ENCODE measurements at regions not wholly inside any gene's neighbourhood (a gene's known extent, or its start where the extent isn't known, plus 50 kb on each side); places are given as distances from the start of the nearest gene placed in this dataset.

- H3K27me3 ChIP-seq (ENCODE audit: control insufficient read depth, insufficient read depth, low read length) = no peaks in the 10 kb centered on the region
- no peak overlapping the region for H3K4me3 ChIP-seq (ENCODE audit: low read depth, low read length)
- no peaks in the 10 kb centered on the region for H3K9me3 ChIP-seq (ENCODE audit: control insufficient read depth, insufficient read depth, low read length)
- no peak overlapping the region for H3K27ac ChIP-seq (ENCODE audit: low read depth, low read length)
- H3K9ac ChIP-seq (ENCODE audit: low read depth, low read length) = no peak overlapping the region
- H3K36me3 ChIP-seq (ENCODE audit: control insufficient read depth, insufficient read depth, low read length) = no peaks in the 10 kb centered on the region
- no peaks in the 10 kb centered on the region for H3K4me1 ChIP-seq (ENCODE audit: control insufficient read depth, insufficient read depth, low read length)
Observed at GRCh38 chr9:23447944-23448343, 378.1 kb downstream of the ELAVL2 start.

- Histone ChIP-seq H3K36me3 (ENCODE audit: control insufficient read depth, insufficient read depth, low read length) (no peaks in the 10 kb centered on the region), H3K9ac (ENCODE audit: low read depth, low read length) (no peak overlapping the region), H3K4me3 (ENCODE audit: low read depth, low read length) (no peak overlapping the region), H3K9me3 (ENCODE audit: control insufficient read depth, insufficient read depth, low read length) (no peaks in the 10 kb centered on the region), H3K27ac (ENCODE audit: low read depth, low read length) (no peak overlapping the region), H3K4me1 (ENCODE audit: control insufficient read depth, insufficient read depth, low read length) (no peaks in the 10 kb centered on the region), H3K27me3 (ENCODE audit: control insufficient read depth, insufficient read depth, low read length) (no peaks in the 10 kb centered on the region)
Observed at GRCh38 chr9:23451802-23452418, 374.1 kb downstream of the ELAVL2 start.

GRCh38 chr9:23464275-23464674 is 361.8 kb downstream of the ELAVL2 start:
- Histone ChIP-seq H3K9ac (ENCODE audit: low read depth, low read length) (no peak overlapping the region), H3K9me3 (ENCODE audit: control insufficient read depth, insufficient read depth, low read length) (no peaks in the 10 kb centered on the region), H3K36me3 (ENCODE audit: control insufficient read depth, insufficient read depth, low read length) (no peaks in the 10 kb centered on the region)

GRCh38 chr9:23467276-23467675 is 358.8 kb downstream of the ELAVL2 start:
- Histone ChIP-seq H3K36me3 (ENCODE audit: control insufficient read depth, insufficient read depth, low read length) (no peaks in the 10 kb centered on the region), H3K4me3 (ENCODE audit: low read depth, low read length) (no peak overlapping the region)

More at GRCh38 chr9:23464275-23464674, 361.8 kb downstream of the ELAVL2 start:
- no peak overlapping the region for H3K4me3 ChIP-seq (ENCODE audit: low read depth, low read length)
- no peaks in the 10 kb centered on the region for H3K4me1 ChIP-seq (ENCODE audit: control insufficient read depth, insufficient read depth, low read length)
- no peaks in the 10 kb centered on the region for H3K27me3 ChIP-seq (ENCODE audit: control insufficient read depth, insufficient read depth, low read length)
- no peak overlapping the region for H3K27ac ChIP-seq (ENCODE audit: low read depth, low read length)

GRCh38 chr9:23477908-23478307 is 348.1 kb downstream of the ELAVL2 start:
- Histone ChIP-seq H3K4me3 (ENCODE audit: low read depth, low read length) (no peak overlapping the region), H3K27ac (ENCODE audit: low read depth, low read length) (no peak overlapping the region), H3K4me1 (ENCODE audit: control insufficient read depth, insufficient read depth, low read length) (no peaks in the 10 kb centered on the region), H3K9me3 (ENCODE audit: control insufficient read depth, insufficient read depth, low read length) (no peaks in the 10 kb centered on the region), H3K9ac (ENCODE audit: low read depth, low read length) (no peak overlapping the region), H3K36me3 (ENCODE audit: control insufficient read depth, insufficient read depth, low read length) (no peaks in the 10 kb centered on the region), H3K27me3 (ENCODE audit: control insufficient read depth, insufficient read depth, low read length) (no peaks in the 10 kb centered on the region)

More at GRCh38 chr9:23467276-23467675, 358.8 kb downstream of the ELAVL2 start:
- Histone ChIP-seq H3K9me3 (ENCODE audit: control insufficient read depth, insufficient read depth, low read length) (no peaks in the 10 kb centered on the region), H3K27me3 (ENCODE audit: control insufficient read depth, insufficient read depth, low read length) (no peaks in the 10 kb centered on the region), H3K27ac (ENCODE audit: low read depth, low read length) (no peak overlapping the region), H3K9ac (ENCODE audit: low read depth, low read length) (no peak overlapping the region), H3K4me1 (ENCODE audit: control insufficient read depth, insufficient read depth, low read length) (no peaks in the 10 kb centered on the region)

GRCh38 chr9:23483566-23483965 is 342.5 kb downstream of the ELAVL2 start:
- no peaks in the 10 kb centered on the region for H3K4me1 ChIP-seq (ENCODE audit: control insufficient read depth, insufficient read depth, low read length)
- H3K27me3 ChIP-seq (ENCODE audit: control insufficient read depth, insufficient read depth, low read length) = no peaks in the 10 kb centered on the region
- H3K36me3 ChIP-seq (ENCODE audit: control insufficient read depth, insufficient read depth, low read length) = no peaks in the 10 kb centered on the region
- H3K27ac ChIP-seq (ENCODE audit: low read depth, low read length) = no peak overlapping the region
- no peak overlapping the region for H3K9ac ChIP-seq (ENCODE audit: low read depth, low read length)
- no peak overlapping the region for H3K4me3 ChIP-seq (ENCODE audit: low read depth, low read length)
- H3K9me3 ChIP-seq (ENCODE audit: control insufficient read depth, insufficient read depth, low read length) = no peaks in the 10 kb centered on the region

GRCh38 chr9:23492126-23493002 is 333.7 kb downstream of the ELAVL2 start:
- Histone ChIP-seq H3K27me3 (ENCODE audit: control insufficient read depth, insufficient read depth, low read length) (no peaks in the 10 kb centered on the region), H3K4me3 (ENCODE audit: low read depth, low read length) (no peak overlapping the region), H3K4me1 (ENCODE audit: control insufficient read depth, insufficient read depth, low read length) (no peaks in the 10 kb centered on the region), H3K9ac (ENCODE audit: low read depth, low read length) (no peak overlapping the region), H3K36me3 (ENCODE audit: control insufficient read depth, insufficient read depth, low read length) (no peaks in the 10 kb centered on the region), H3K27ac (ENCODE audit: low read depth, low read length) (no peak overlapping the region), H3K9me3 (ENCODE audit: control insufficient read depth, insufficient read depth, low read length) (no peaks in the 10 kb centered on the region)

GRCh38 chr9:23493219-23493618 is 332.8 kb downstream of the ELAVL2 start:
- no peak overlapping the region for H3K4me3 ChIP-seq (ENCODE audit: low read depth, low read length)
- H3K27ac ChIP-seq (ENCODE audit: low read depth, low read length) = no peak overlapping the region
- H3K36me3 ChIP-seq (ENCODE audit: control insufficient read depth, insufficient read depth, low read length) = no peaks in the 10 kb centered on the region
- H3K4me1 ChIP-seq (ENCODE audit: control insufficient read depth, insufficient read depth, low read length) = no peaks in the 10 kb centered on the region
- no peak overlapping the region for H3K9ac ChIP-seq (ENCODE audit: low read depth, low read length)
- no peaks in the 10 kb centered on the region for H3K27me3 ChIP-seq (ENCODE audit: control insufficient read depth, insufficient read depth, low read length)
- no peaks in the 10 kb centered on the region for H3K9me3 ChIP-seq (ENCODE audit: control insufficient read depth, insufficient read depth, low read length)

GRCh38 chr9:23496489-23497136 is 329.4 kb downstream of the ELAVL2 start:
- Histone ChIP-seq H3K36me3 (ENCODE audit: control insufficient read depth, insufficient read depth, low read length) (no peaks in the 10 kb centered on the region), H3K4me3 (ENCODE audit: low read depth, low read length) (no peak overlapping the region), H3K27ac (ENCODE audit: low read depth, low read length) (no peak overlapping the region), H3K9ac (ENCODE audit: low read depth, low read length) (no peak overlapping the region), H3K27me3 (ENCODE audit: control insufficient read depth, insufficient read depth, low read length) (no peaks in the 10 kb centered on the region), H3K4me1 (ENCODE audit: control insufficient read depth, insufficient read depth, low read length) (no peaks in the 10 kb centered on the region), H3K9me3 (ENCODE audit: control insufficient read depth, insufficient read depth, low read length) (no peaks in the 10 kb centered on the region)

GRCh38 chr9:23497137-23497504 is 328.9 kb downstream of the ELAVL2 start:
- Histone ChIP-seq H3K4me1 (ENCODE audit: control insufficient read depth, insufficient read depth, low read length) (no peaks in the 10 kb centered on the region), H3K27ac (ENCODE audit: low read depth, low read length) (no peak overlapping the region), H3K36me3 (ENCODE audit: control insufficient read depth, insufficient read depth, low read length) (no peaks in the 10 kb centered on the region), H3K4me3 (ENCODE audit: low read depth, low read length) (no peak overlapping the region), H3K27me3 (ENCODE audit: control insufficient read depth, insufficient read depth, low read length) (no peaks in the 10 kb centered on the region), H3K9me3 (ENCODE audit: control insufficient read depth, insufficient read depth, low read length) (no peaks in the 10 kb centered on the region), H3K9ac (ENCODE audit: low read depth, low read length) (no peak overlapping the region)

- no peaks in the 10 kb centered on the region for H3K36me3 ChIP-seq (ENCODE audit: control insufficient read depth, insufficient read depth, low read length)
- H3K4me1 ChIP-seq (ENCODE audit: control insufficient read depth, insufficient read depth, low read length) = no peaks in the 10 kb centered on the region
- H3K27me3 ChIP-seq (ENCODE audit: control insufficient read depth, insufficient read depth, low read length) = no peaks in the 10 kb centered on the region
- no peak overlapping the region for H3K27ac ChIP-seq (ENCODE audit: low read depth, low read length)
- H3K9ac ChIP-seq (ENCODE audit: low read depth, low read length) = no peak overlapping the region
- no peak overlapping the region for H3K4me3 ChIP-seq (ENCODE audit: low read depth, low read length)
- H3K9me3 ChIP-seq (ENCODE audit: control insufficient read depth, insufficient read depth, low read length) = 0 out of 2 replicates have a peak, but pooled peaks cover 2% of the 10 kb centered on the region
Observed at GRCh38 chr9:23502004-23502403, 324.0 kb downstream of the ELAVL2 start.

Data from HUES48 (cell line).